ENCODE measurements at regions not wholly inside any gene's neighbourhood (a gene's known extent, or its start where the extent isn't known, plus 50 kb on each side); places are given as distances from the start of the nearest gene placed in this dataset.

DNA sequence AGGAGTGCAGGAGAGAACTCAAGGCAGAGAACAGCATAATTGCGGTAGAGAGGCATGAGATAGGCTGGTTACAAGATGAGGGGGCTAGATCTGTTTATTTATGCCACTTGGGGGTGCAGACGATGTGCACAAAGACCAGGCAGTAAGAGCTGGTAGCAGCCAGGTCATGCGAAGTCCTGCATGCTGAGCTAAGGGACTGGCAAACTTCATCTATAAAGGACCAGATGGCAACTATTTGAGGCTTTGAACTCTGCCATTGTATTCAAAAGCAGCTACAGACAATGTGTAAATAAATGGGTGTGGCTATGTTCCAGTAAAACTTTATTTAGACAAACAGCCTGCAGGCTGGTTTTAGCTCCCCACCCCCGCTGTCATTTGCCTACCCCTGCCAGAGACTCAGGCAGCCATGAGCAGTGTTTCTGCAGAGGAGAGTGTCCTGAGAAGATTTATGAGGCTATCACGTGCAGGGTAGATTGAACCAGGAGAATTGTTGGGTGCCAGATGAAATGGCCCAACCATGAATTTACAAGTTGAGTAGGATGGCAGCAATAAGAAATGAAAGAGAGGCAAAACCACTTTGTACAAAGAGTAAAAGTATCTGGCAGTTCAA, 253.4 kb upstream of the MOCS1 start:
- no peak for TF ChIP-seq CTCF (IDR thresholded peaks at IDR 0.05)
- TF ChIP-seq POLR2A (IDR thresholded peaks at IDR 0.05) = no peak
